ENCODE measurements at regions not wholly inside any gene's neighbourhood (a gene's known extent, or its start where the extent isn't known, plus 50 kb on each side); places are given as distances from the start of the nearest gene placed in this dataset.
"Not testable (repeated sequence)": the region's sequence is repeated elsewhere in the genome, so short reads cannot be mapped to it uniquely, and the experiment has no call there.

DNA sequence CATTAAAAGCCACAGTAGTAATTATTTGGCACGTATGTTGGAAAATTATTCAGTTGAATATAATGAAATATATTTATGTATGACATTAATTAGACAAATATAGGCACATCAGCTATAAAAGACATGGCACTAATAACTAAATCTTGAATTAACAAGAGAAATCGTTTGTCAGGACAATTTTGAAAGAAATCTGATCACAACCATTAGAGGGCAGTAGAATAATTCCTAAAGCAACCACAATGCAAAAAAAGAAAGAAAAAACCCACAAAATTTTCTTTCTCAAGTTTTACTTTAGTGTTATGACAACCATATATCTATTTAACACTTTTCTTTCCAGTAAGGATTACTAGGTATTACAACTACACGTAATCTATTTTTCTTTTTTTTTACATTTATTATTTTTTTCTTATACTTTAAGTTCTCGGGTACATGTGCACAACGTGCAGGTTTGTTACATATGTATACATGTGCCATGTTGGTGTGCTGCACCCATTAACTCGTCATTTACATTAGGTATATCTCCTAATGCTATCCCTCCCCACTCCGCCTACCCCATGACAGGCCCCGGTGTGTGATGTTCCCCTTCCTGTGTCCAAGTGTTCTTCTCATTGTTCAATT is 126.8 kb upstream of the STK17B start:
- H3K27me3 ChIP-seq (ENCODE audit: control insufficient read depth, insufficient read depth, low read length); H3K4me3 ChIP-seq (ENCODE audit: insufficient read depth, low read depth, low read length); H3K36me3 ChIP-seq (replicated peaks; ENCODE audit: control insufficient read depth, insufficient read depth, low read length): not testable (repeated sequence)
- peak; percentile 13 for DNase-seq

- Histone ChIP-seq H3K36me3 (replicated peaks; ENCODE audit: control insufficient read depth, insufficient read depth, low read length) (no peaks in the 10 kb centered on the region), H3K27me3 (ENCODE audit: control insufficient read depth, insufficient read depth, low read length) (no peaks in the 10 kb centered on the region), H3K4me3 (ENCODE audit: insufficient read depth, low read depth, low read length) (no peak overlapping the region)
- no peak for DNase-seq
Observed at GRCh38 chr2:196307775-196308305, 136.5 kb upstream of the STK17B start.

- no peak for DNase-seq
- Histone ChIP-seq H3K4me3 (ENCODE audit: insufficient read depth, low read depth, low read length) (no peak overlapping the region), H3K27me3 (ENCODE audit: control insufficient read depth, insufficient read depth, low read length) (no peaks in the 10 kb centered on the region), H3K36me3 (replicated peaks; ENCODE audit: control insufficient read depth, insufficient read depth, low read length) (no peaks in the 10 kb centered on the region)
Observed at GRCh38 chr2:196309691-196310090, 138.3 kb upstream of the STK17B start.

DNA sequence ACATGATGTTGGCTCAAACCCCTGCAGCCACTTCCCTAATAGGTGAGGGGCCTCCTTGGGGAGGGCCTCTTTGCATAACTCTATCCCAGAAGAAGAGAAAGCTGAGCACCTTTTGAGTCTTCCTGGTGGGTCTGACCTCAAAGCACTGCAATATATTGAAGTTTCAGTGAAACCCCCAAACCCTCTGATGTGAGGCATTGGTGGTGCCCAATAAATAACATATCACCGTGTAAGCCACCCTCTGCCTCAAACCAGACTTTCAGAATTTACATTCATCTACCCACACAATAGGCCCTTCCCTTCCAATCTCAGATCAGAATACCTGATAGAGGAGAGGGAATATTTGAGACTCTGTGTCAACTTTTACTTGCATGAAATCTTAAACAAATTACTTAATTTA is 142.8 kb upstream of the STK17B start:
- Histone ChIP-seq H3K4me3 (ENCODE audit: insufficient read depth, low read depth, low read length) (no peak overlapping the region), H3K27me3 (ENCODE audit: control insufficient read depth, insufficient read depth, low read length) (no peaks in the 10 kb centered on the region), H3K36me3 (replicated peaks; ENCODE audit: control insufficient read depth, insufficient read depth, low read length) (no peaks in the 10 kb centered on the region)
- no peak for DNase-seq

DNA sequence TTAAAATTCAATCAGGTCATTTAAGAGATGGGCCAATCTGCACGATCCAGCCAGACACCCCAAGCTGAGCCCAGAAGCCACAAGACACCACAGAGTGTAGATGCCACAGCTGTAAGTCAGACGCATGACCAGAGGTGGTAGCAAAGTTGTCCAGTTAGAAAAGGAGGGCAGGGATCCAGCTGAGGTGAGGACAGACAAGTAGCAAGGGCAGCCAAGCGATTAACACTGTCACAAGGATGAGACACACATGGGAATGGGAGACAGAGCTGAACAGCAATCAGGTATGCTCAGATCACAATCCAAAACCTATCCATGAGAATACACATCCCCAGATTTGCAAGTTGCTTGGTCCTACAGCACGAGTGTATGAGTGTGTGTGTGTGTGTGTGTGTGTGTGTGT is 143.4 kb upstream of the STK17B start:
- DNase-seq, result no peak
- Histone ChIP-seq H3K4me3 (ENCODE audit: insufficient read depth, low read depth, low read length) (no peak overlapping the region), H3K27me3 (ENCODE audit: control insufficient read depth, insufficient read depth, low read length) (no peaks in the 10 kb centered on the region), H3K36me3 (replicated peaks; ENCODE audit: control insufficient read depth, insufficient read depth, low read length) (no peaks in the 10 kb centered on the region)

DNA sequence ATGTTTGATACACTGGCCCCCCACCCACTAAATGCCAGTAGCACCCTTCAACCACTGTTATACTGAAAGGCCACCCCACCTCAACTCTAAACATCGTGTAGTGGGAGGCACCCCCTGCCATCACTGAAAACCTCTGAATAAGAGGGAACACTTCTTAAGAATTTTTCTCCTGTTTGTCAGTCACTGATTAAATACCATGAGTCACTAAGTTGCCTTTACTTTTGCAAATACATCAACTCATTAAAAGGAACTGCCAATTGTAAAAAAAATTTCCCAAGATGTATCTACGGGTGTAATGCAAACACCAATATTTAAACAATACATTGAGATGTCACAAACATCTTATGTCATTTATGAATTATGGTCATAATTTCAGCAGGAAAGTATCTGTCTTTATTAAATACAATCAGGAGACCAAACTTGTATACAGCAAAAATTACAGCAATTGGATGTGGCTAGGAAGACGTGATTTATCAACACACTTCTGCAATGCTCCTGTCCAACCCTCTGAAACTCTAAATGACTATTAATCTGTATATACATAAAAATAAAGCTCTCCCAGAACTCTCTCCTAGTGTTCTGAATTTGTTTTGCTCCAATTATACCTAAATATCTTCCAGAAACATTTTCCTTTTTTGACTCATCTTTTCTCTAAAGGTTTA is 144.1 kb upstream of the STK17B start:
- H3K27me3 ChIP-seq (ENCODE audit: control insufficient read depth, insufficient read depth, low read length), result no peaks in the 10 kb centered on the region
- no peak overlapping the region for H3K4me3 ChIP-seq (ENCODE audit: insufficient read depth, low read depth, low read length)
- no peaks in the 10 kb centered on the region for H3K36me3 ChIP-seq (replicated peaks; ENCODE audit: control insufficient read depth, insufficient read depth, low read length)
- DNase-seq, result no peak

GRCh38 chr2:196316050-196316430 is 144.7 kb upstream of the STK17B start:
- H3K4me3 ChIP-seq (ENCODE audit: insufficient read depth, low read depth, low read length), result no peak overlapping the region

GRCh38 chr2:196318517-196319377 is 147.4 kb upstream of the STK17B start:
- no peak for DNase-seq
- no peaks in the 10 kb centered on the region for H3K36me3 ChIP-seq (replicated peaks; ENCODE audit: control insufficient read depth, insufficient read depth, low read length)
- no peak overlapping the region for H3K4me3 ChIP-seq (ENCODE audit: insufficient read depth, low read depth, low read length)
- no peaks in the 10 kb centered on the region for H3K27me3 ChIP-seq (ENCODE audit: control insufficient read depth, insufficient read depth, low read length)

More at GRCh38 chr2:196316050-196316430, 144.7 kb upstream of the STK17B start:
- Histone ChIP-seq H3K36me3 (replicated peaks; ENCODE audit: control insufficient read depth, insufficient read depth, low read length) (no peaks in the 10 kb centered on the region), H3K27me3 (ENCODE audit: control insufficient read depth, insufficient read depth, low read length) (no peaks in the 10 kb centered on the region)
- no peak for DNase-seq

- H3K4me3 ChIP-seq (ENCODE audit: insufficient read depth, low read depth, low read length), result no peak overlapping the region
- no peaks in the 10 kb centered on the region for H3K36me3 ChIP-seq (replicated peaks; ENCODE audit: control insufficient read depth, insufficient read depth, low read length)
- no peak for DNase-seq
- H3K27me3 ChIP-seq (ENCODE audit: control insufficient read depth, insufficient read depth, low read length), result no peaks in the 10 kb centered on the region
Observed at GRCh38 chr2:196322973-196323810, 151.8 kb upstream of the STK17B start.

GRCh38 chr2:196324211-196324610 is 152.8 kb upstream of the STK17B start:
- Histone ChIP-seq H3K4me3 (ENCODE audit: insufficient read depth, low read depth, low read length) (no peak overlapping the region), H3K36me3 (replicated peaks; ENCODE audit: control insufficient read depth, insufficient read depth, low read length) (no peaks in the 10 kb centered on the region), H3K27me3 (ENCODE audit: control insufficient read depth, insufficient read depth, low read length) (no peaks in the 10 kb centered on the region)
- DNase-seq, result no peak

GRCh38 chr2:196328088-196328680 is 156.8 kb upstream of the STK17B start:
- Histone ChIP-seq H3K4me3 (ENCODE audit: insufficient read depth, low read depth, low read length) (no peak overlapping the region), H3K36me3 (replicated peaks; ENCODE audit: control insufficient read depth, insufficient read depth, low read length) (no peaks in the 10 kb centered on the region), H3K27me3 (ENCODE audit: control insufficient read depth, insufficient read depth, low read length) (no peaks in the 10 kb centered on the region)
- no peak for DNase-seq

GRCh38 chr2:196329959-196330358 is 158.6 kb upstream of the STK17B start:
- no peak for DNase-seq
- H3K36me3 ChIP-seq (replicated peaks; ENCODE audit: control insufficient read depth, insufficient read depth, low read length), result no peaks in the 10 kb centered on the region
- no peaks in the 10 kb centered on the region for H3K27me3 ChIP-seq (ENCODE audit: control insufficient read depth, insufficient read depth, low read length)
- no peak overlapping the region for H3K4me3 ChIP-seq (ENCODE audit: insufficient read depth, low read depth, low read length)

DNA sequence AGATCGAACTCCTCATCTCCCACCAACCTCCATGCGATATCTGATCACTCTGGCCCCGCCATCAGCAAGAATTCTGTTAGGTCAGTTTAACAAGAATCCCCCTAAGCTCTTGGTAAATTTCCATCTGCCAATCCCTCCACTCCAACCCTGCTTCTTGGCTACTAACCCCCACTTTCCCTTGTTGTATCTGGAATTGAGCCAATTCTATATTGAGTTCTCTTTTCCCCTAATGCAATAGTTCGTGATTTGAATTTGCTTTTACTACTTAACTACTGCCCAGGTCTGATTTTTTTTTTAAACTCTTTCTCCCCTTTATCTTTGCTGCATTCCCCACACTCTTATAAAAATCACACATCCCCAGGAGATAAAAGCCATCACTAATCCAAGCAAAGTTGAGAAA is 159.3 kb upstream of the STK17B start:
- no peaks in the 10 kb centered on the region for H3K27me3 ChIP-seq (ENCODE audit: control insufficient read depth, insufficient read depth, low read length)
- DNase-seq, result no peak
- no peak overlapping the region for H3K4me3 ChIP-seq (ENCODE audit: insufficient read depth, low read depth, low read length)
- H3K36me3 ChIP-seq (replicated peaks; ENCODE audit: control insufficient read depth, insufficient read depth, low read length), result no peaks in the 10 kb centered on the region

GRCh38 chr2:196331143-196331542 is 159.8 kb upstream of the STK17B start:
- Histone ChIP-seq H3K4me3 (ENCODE audit: insufficient read depth, low read depth, low read length) (no peak overlapping the region), H3K27me3 (ENCODE audit: control insufficient read depth, insufficient read depth, low read length) (no peaks in the 10 kb centered on the region), H3K36me3 (replicated peaks; ENCODE audit: control insufficient read depth, insufficient read depth, low read length) (no peaks in the 10 kb centered on the region)
- DNase-seq, result no peak
